Fibroblast of mammary gland (primary cell): ENCODE measurements at regions not wholly inside any gene's neighbourhood (a gene's known extent, or its start where the extent isn't known, plus 50 kb on each side); places are given as distances from the start of the nearest gene placed in this dataset.

Experiments
- DNase-seq: peaks from one replicate; pipeline ENCODE4 v3.0.0-alpha.2; 2010; ENCODE audit warnings: low read depth
- H3K4me3 ChIP-seq: 2 replicates; pipeline ENCODE4 v1.5.1; 2011; ENCODE audit warnings: low read depth, mild to moderate bottlenecking, low read length, moderate library complexity; ENCODE audit not compliant: control insufficient read depth
- TF ChIP-seq, protein P1 (sequence below): conservative IDR thresholded peaks from 2 replicates; pipeline ENCODE4 v1.5.1; 2011; ENCODE audit warnings: low read depth, low read length, inconsistent platforms; ENCODE audit not compliant: control insufficient read depth, insufficient read depth

DNA sequence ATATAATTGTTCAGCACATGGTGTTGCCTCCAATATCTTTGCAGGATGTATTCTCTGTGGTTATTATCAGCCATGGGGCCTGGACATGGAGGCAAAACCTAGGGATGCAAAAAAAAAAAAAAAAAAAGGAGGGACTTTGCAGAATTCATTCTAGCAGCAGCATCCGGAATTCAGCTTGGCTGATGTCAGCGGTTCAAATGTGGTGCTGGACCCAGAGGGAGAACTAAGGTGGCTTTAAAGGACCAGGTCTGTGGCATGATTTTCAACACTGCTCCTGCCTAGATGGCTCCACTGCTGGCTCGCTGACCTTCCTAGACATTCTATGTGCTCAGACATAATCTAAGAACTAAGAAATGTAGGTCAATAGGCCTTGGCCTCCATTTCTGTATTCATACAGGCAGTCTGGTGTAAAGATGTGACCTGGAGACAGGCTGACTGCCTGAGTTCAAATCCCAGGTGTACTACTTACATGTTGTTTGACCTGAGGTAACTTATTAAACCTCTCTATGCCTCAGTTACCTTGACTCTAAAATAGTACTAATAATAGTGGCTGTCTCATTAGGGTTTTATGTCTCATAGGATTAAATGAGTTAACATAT, 108.6 kb downstream of the PPM1A start:
- no peak for DNase-seq
- TF ChIP-seq, protein P1, sequence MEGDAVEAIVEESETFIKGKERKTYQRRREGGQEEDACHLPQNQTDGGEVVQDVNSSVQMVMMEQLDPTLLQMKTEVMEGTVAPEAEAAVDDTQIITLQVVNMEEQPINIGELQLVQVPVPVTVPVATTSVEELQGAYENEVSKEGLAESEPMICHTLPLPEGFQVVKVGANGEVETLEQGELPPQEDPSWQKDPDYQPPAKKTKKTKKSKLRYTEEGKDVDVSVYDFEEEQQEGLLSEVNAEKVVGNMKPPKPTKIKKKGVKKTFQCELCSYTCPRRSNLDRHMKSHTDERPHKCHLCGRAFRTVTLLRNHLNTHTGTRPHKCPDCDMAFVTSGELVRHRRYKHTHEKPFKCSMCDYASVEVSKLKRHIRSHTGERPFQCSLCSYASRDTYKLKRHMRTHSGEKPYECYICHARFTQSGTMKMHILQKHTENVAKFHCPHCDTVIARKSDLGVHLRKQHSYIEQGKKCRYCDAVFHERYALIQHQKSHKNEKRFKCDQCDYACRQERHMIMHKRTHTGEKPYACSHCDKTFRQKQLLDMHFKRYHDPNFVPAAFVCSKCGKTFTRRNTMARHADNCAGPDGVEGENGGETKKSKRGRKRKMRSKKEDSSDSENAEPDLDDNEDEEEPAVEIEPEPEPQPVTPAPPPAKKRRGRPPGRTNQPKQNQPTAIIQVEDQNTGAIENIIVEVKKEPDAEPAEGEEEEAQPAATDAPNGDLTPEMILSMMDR, result no peak
- H3K4me3 ChIP-seq, result no peak overlapping the region

DNA sequence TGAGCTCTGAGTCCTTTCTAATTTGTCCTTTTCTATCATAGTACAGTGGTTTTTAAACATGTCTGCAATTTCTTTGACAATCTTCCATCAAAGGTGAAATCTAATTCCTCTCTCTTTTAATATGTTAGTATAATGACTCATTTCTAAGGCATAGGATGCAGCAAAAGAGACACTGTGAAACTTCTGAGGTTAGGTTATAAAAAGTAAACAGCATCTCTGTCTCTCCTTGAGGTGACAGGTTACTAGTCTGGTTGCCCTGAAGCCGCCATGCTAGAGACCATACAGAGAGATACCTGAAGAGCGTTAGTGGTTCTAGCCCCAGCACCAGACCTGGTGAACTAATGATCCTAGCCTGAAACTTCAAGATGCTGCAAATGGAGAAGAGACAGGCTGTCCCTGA, 114.3 kb downstream of the PPM1A start:
- TF ChIP-seq, protein P1, result no peak
- H3K4me3 ChIP-seq, result no peak overlapping the region
- no peak for DNase-seq

DNA sequence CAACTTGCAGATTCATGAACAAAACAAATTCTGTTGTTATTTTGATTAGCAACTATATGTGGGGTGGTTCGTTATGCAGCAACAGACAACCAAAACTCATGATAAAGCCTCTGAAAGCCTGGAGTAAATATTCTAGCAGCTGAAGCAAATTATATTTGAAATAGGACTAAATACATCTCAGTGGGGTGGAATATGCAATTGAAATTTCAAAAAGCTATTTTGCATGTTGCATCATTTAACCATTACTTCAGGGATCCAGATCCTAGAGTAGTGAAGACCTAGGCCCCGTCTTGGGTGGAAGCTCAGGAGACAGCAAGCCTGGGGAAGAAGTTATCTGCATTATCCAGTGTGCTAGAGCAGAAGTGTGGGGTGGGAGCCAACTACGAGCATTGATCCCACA, 114.7 kb downstream of the PPM1A start:
- TF ChIP-seq, protein P1, result no peak
- DNase-seq, result no peak
- H3K4me3 ChIP-seq, result no peak overlapping the region

DNA sequence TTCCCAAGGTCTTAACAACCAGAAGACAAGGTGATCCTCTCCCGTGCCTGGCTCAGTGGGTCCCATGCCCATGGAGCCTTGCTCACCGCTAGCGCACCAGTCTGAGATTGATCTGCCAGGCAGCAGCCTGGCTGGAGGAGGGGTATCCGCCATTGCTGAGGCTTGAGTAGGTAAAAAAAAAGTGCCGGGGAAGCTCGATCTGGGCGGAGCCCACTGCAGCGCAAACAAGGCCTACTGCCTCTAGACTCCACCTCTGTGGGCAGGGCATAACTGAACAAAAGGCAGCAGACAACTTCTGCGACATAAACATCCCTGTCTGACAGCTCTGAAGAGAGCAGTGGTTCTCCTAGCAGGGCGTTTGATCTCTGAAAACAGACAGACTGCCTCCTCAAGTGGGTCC, 104.0 kb downstream of the C14orf39 start:
- TF ChIP-seq, protein P1, result no peak
- no peak overlapping the region for H3K4me3 ChIP-seq
- DNase-seq, result no peak
